ENCODE measurements at regions not wholly inside any gene's neighbourhood (a gene's known extent, or its start where the extent isn't known, plus 50 kb on each side); places are given as distances from the start of the nearest gene placed in this dataset.

- no peaks in the 10 kb centered on the region for H3K36me3 ChIP-seq (ENCODE audit: control insufficient read depth, insufficient read depth, low read length)
- H3K4me3 ChIP-seq (replicated peaks; ENCODE audit: low read depth, low read length) = no peak overlapping the region
- TF ChIP-seq CTCF (IDR thresholded peaks at IDR 0.05; ENCODE audit: insufficient read depth, low read length, poor library complexity, severe bottlenecking) = no peak
- no peak for DNase-seq (ENCODE audit: extremely low read depth, insufficient read length)
- H3K27me3 ChIP-seq (replicated peaks; ENCODE audit: control insufficient read depth, insufficient read depth, low read length) = no peaks in the 10 kb centered on the region
Observed at GRCh38 chr3:182692695-182693094, 100.6 kb upstream of the ATP11B start.

- TF ChIP-seq CTCF (IDR thresholded peaks at IDR 0.05; ENCODE audit: insufficient read depth, low read length, poor library complexity, severe bottlenecking) = no peak
- DNase-seq (ENCODE audit: extremely low read depth, insufficient read length) = no peak
Observed at GRCh38 chr3:182693723-182694122, 99.6 kb upstream of the ATP11B start.

GRCh38 chr3:182696916-182697315 lies 96.4 kb upstream of the ATP11B start:
- no peaks in the 10 kb centered on the region for H3K27me3 ChIP-seq (replicated peaks; ENCODE audit: control insufficient read depth, insufficient read depth, low read length)
- no peak for TF ChIP-seq CTCF (IDR thresholded peaks at IDR 0.05; ENCODE audit: insufficient read depth, low read length, poor library complexity, severe bottlenecking)
- H3K4me3 ChIP-seq (replicated peaks; ENCODE audit: low read depth, low read length) = no peak overlapping the region
- H3K36me3 ChIP-seq (ENCODE audit: control insufficient read depth, insufficient read depth, low read length) = no peaks in the 10 kb centered on the region
- DNase-seq (ENCODE audit: extremely low read depth, insufficient read length) = no peak

More at GRCh38 chr3:182693723-182694122, 99.6 kb upstream of the ATP11B start:
- H3K27me3 ChIP-seq (replicated peaks; ENCODE audit: control insufficient read depth, insufficient read depth, low read length) = no peaks in the 10 kb centered on the region
- no peak overlapping the region for H3K4me3 ChIP-seq (replicated peaks; ENCODE audit: low read depth, low read length)
- H3K36me3 ChIP-seq (ENCODE audit: control insufficient read depth, insufficient read depth, low read length) = no peaks in the 10 kb centered on the region

GRCh38 chr3:182697345-182697919 lies 95.9 kb upstream of the ATP11B start:
- Histone ChIP-seq H3K27me3 (replicated peaks; ENCODE audit: control insufficient read depth, insufficient read depth, low read length) (no peaks in the 10 kb centered on the region), H3K4me3 (replicated peaks; ENCODE audit: low read depth, low read length) (no peak overlapping the region), H3K36me3 (ENCODE audit: control insufficient read depth, insufficient read depth, low read length) (no peaks in the 10 kb centered on the region)
- no peak for TF ChIP-seq CTCF (IDR thresholded peaks at IDR 0.05; ENCODE audit: insufficient read depth, low read length, poor library complexity, severe bottlenecking)
- no peak for DNase-seq (ENCODE audit: extremely low read depth, insufficient read length)

- no peak for TF ChIP-seq CTCF (IDR thresholded peaks at IDR 0.05; ENCODE audit: insufficient read depth, low read length, poor library complexity, severe bottlenecking)
- DNase-seq (ENCODE audit: extremely low read depth, insufficient read length) = no peak
- H3K4me3 ChIP-seq (replicated peaks; ENCODE audit: low read depth, low read length) = no peak overlapping the region
- H3K27me3 ChIP-seq (replicated peaks; ENCODE audit: control insufficient read depth, insufficient read depth, low read length) = no peaks in the 10 kb centered on the region
- H3K36me3 ChIP-seq (ENCODE audit: control insufficient read depth, insufficient read depth, low read length) = no peaks in the 10 kb centered on the region
Observed at GRCh38 chr3:182698078-182698477, 95.2 kb upstream of the ATP11B start.
